Activated B cell treated with CpG ODN at 0.5 μM for 24 hours (primary cell): ENCODE measurements at regions not wholly inside any gene's neighbourhood (a gene's known extent, or its start where the extent isn't known, plus 50 kb on each side); places are given as distances from the start of the nearest gene placed in this dataset.

Experiments used
- ATAC-seq: fragments of 200-7000 bp; cut with Tn5 transposase; one replicate; pipeline ENCODE4 v1.10.0; 2021; ENCODE audit warnings: low read depth, mild to moderate bottlenecking, moderate library complexity
- CTCF ChIA-PET: fragments of 350-600 bp; sonication (Branson Sonifier 250); formaldehyde crosslinking; loops from one replicate; lab custom pipeline; 2021; ENCODE audit warnings: antibody characterized with exemption; lab: Charles Lee
- POLR2A ChIA-PET: fragments of 350-600 bp; sonication (Branson Sonifier 250); formaldehyde crosslinking; loops from one replicate; lab custom pipeline; 2021; ENCODE audit warnings: antibody characterized with exemption; lab: Charles Lee
- DNase-seq: peaks from one replicate; pipeline ENCODE4 v3.0.0; 2022
- H3K27ac Mint-ChIP-seq: one replicate; pipeline ENCODE4 v1.8.0; 2020; ENCODE audit warnings: mixed read lengths
- H3K27me3 Mint-ChIP-seq: one replicate; pipeline ENCODE4 v1.8.0; 2021; ENCODE audit warnings: mixed read lengths
- H3K36me3 Mint-ChIP-seq: one replicate; pipeline ENCODE4 v1.8.0; 2021; ENCODE audit warnings: low read depth, mixed read lengths
- H3K4me1 Mint-ChIP-seq: one replicate; pipeline ENCODE4 v1.8.0; 2021; ENCODE audit warnings: mixed read lengths
- H3K4me3 Mint-ChIP-seq: one replicate; pipeline ENCODE4 v1.8.0; 2020; ENCODE audit warnings: mild to moderate bottlenecking, mixed read lengths
- H3K9me3 Mint-ChIP-seq: one replicate; pipeline ENCODE4 v1.8.0; 2020; ENCODE audit warnings: mixed read lengths
- CTCF ChIP-seq: fragments of 200-600 bp; IDR thresholded peaks from one replicate; pipeline ENCODE4 v1.8.0; 2022; ENCODE audit warnings: antibody characterized with exemption, mild to moderate bottlenecking
- intact Hi-C: fragments of 100-400 bp; cut with micrococcal nuclease; formaldehyde crosslinking; loops from one replicate; pipeline ENCODE4 v1.15.1; 2024

DNA sequence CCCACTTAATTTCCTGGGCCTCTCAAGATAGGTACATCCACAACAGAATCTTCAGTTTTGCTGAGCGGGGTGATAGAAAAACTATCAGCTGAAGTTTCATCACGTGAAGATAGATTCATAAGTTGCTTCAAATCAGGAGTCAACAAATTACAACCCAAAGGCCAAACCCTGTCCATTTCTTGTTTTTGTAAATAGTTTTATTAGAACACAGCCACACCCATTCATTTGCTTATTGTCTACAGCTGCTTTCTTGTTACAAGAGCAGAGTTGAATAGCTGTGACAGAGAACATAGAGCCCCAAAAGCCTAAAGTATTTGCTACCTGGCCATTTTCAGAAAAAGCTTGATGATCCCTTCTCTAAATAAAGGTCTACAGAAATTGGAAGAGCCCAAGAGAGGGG is 300.1 kb upstream of the CDH5 start:
- CTCF ChIA-PET: no interaction called here
- H3K9me3 Mint-ChIP-seq: no peaks in the 10 kb centered on the region

GRCh38 chr16:66065925-66066324 is 300.6 kb upstream of the CDH5 start:
- ChIA-PET CTCF (no interaction called here), POLR2A (no interaction called here)

More for the DNA sequence above, 300.1 kb upstream of the CDH5 start:
- TF ChIP-seq CTCF: no peak
- ATAC-seq (no peak), DNase-seq (no peak)
- POLR2A ChIA-PET: no interaction called here
- no peaks in the 10 kb centered on the region for H3K36me3 Mint-ChIP-seq
- H3K4me3 Mint-ChIP-seq: no peak overlapping the region
- no peaks in the 10 kb centered on the region for H3K27me3 Mint-ChIP-seq
- intact Hi-C loops: no loop called here
- no peaks in the 10 kb centered on the region for H3K4me1 Mint-ChIP-seq
- no peak overlapping the region for H3K27ac Mint-ChIP-seq

DNA sequence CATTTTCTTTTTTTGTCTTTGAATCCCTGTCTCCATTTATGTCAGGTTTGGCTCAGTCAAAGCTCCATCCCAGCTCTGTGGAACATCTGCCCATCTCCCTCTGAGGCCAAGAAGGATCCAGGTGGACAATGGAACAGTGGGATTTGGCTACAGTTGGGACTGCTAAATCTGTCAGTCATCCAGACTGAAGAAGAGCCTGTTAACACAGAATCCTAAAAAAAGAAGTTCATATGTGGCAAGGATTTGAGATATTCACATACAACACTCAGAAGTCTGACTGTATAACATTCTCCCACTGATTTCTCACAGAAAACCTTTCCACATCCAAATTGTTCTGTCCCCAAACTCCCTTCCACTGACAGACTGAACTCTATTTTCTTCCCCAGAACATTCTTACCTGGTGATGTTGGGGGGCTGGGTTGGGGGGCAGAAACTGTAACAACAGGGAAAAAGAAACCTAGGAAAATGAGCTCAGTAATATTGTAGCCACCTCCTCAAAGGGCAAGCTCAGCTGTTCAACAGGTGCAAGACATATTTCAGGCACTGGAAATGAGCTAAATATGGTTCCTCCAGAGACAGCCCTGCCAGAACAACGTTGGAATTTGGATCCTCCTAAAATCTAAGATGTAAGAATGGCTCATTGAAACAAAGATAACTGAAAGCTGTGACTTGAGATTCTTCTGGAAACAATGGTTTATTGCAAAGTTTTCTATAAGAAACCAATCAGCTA is 301.5 kb upstream of the CDH5 start:
- TF ChIP-seq CTCF: no peak
- no peak overlapping the region for H3K4me3 Mint-ChIP-seq
- no peaks in the 10 kb centered on the region for H3K36me3 Mint-ChIP-seq
- POLR2A ChIA-PET: no interaction called here
- intact Hi-C loops: no loop called here
- CTCF ChIA-PET: no interaction called here
- no peak for DNase-seq
- H3K9me3 Mint-ChIP-seq: no peaks in the 10 kb centered on the region
- H3K27me3 Mint-ChIP-seq: peaks cover 2% of the 10 kb centered on the region
- H3K4me1 Mint-ChIP-seq: no peaks in the 10 kb centered on the region
- no peak for ATAC-seq
- no peak overlapping the region for H3K27ac Mint-ChIP-seq

More at GRCh38 chr16:66065925-66066324, 300.6 kb upstream of the CDH5 start:
- Mint-ChIP-seq H3K27me3 (no peaks in the 10 kb centered on the region), H3K4me3 (no peak overlapping the region), H3K36me3 (no peaks in the 10 kb centered on the region), H3K27ac (no peak overlapping the region), H3K9me3 (no peaks in the 10 kb centered on the region), H3K4me1 (no peaks in the 10 kb centered on the region)
- TF ChIP-seq CTCF: no peak
- ATAC-seq (no peak), DNase-seq (no peak)
- intact Hi-C loops: no loop called here

DNA sequence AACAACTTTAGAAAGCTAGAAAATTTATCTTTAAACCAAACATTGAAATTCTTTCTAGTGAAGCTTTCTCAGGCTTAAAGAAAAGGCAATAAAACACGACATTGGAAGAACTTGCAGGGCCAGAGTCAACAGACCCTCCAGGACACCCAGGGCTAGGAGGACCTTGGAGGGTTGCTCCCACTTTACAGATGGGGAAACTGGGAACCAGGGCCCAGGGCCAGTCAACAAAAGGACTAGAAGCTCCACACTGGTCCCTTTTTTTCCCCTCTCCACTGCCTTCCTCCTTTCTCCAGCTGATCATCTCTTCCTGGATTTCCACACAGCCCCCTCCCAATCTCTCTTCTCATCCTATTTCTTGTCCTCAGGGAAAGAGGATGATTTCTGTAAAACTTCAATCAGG is 307.7 kb upstream of the CDH5 start:
- Mint-ChIP-seq H3K36me3 (no peaks in the 10 kb centered on the region), H3K27ac (no peak overlapping the region), H3K4me3 (no peak overlapping the region), H3K9me3 (no peaks in the 10 kb centered on the region), H3K27me3 (peaks cover 2% of the 10 kb centered on the region), H3K4me1 (no peaks in the 10 kb centered on the region)
- POLR2A ChIA-PET: no interaction called here
- CTCF ChIA-PET: no interaction called here
- TF ChIP-seq CTCF: no peak
- intact Hi-C loops: no loop called here
- ATAC-seq (no peak), DNase-seq (no peak)

DNA sequence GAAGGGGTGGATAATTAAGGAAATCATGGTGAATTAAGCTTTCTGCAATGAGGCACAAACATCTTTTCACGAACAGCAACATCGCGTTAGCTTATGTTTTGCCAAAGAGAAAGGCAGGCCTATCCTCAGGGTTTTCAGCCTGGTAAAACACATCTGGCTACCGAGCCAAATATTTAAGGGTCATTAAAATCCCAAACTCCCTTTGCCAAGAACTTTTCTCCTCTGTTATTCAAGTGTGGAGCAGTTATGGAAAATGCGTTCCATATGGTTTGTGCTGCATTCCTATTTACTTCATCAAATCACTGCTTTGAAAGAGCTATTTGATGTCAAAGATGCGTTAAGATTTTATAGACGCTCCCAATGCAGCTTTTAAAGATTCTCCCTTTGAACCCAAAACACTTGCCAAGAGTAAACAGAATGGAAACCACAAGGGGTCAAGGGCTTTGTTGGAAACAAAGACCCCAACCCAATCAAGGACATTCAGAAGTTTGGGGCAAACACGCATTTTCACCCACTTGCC is 308.3 kb upstream of the CDH5 start:
- ChIA-PET POLR2A (no interaction called here), CTCF (no interaction called here)
- H3K27me3 Mint-ChIP-seq: peaks cover 2% of the 10 kb centered on the region
- ATAC-seq: no peak
- H3K36me3 Mint-ChIP-seq: no peaks in the 10 kb centered on the region
- no peak for DNase-seq
- H3K4me3 Mint-ChIP-seq: no peak overlapping the region
- H3K27ac Mint-ChIP-seq: no peak overlapping the region
- no peaks in the 10 kb centered on the region for H3K4me1 Mint-ChIP-seq
- no peaks in the 10 kb centered on the region for H3K9me3 Mint-ChIP-seq
- TF ChIP-seq CTCF: no peak
- intact Hi-C loops: no loop called here
